ENCODE measurements at regions not wholly inside any gene's neighbourhood (a gene's known extent, or its start where the extent isn't known, plus 50 kb on each side); places are given as distances from the start of the nearest gene placed in this dataset.

DNA sequence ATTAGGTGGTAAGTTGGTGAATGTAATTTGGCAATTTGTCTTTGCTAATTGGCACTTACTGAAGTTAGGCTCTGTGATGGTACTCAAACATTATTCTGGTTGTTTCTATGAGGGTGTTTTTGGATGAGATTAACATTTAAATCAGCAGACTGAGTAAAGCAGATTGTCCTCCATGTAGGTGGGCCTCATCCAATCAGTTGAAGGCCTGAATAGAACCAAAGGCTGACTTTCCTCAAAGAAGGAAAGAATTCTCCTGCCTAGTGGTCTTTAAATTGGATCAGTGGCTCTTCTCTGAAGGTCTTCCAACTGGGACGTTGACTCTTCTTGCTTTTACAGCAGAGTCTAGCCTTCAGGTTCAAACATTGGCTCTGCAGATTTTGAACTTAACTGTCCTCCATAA is 278.3 kb downstream of the KIF20B start:
- Histone ChIP-seq H3K14ac (ENCODE audit: low read length) (no peak overlapping the region), H3K9ac (ENCODE audit: low read depth, low read length, poor library complexity) (no peak overlapping the region), H4K8ac (ENCODE audit: low read depth, low read length) (no peak overlapping the region), H2AFZ (ENCODE audit: low read length) (no peak overlapping the region), H2BK120ac (ENCODE audit: low read depth, low read length) (no peak overlapping the region), H3K4me1 (ENCODE audit: control insufficient read depth in 2 of 2, insufficient read depth in 1 of 2, low read depth in 1 of 2, low read length in 2 of 2) (no peaks in the 10 kb centered on the region), H3K9me3 (replicated peaks in 1 of 2; ENCODE audit: control insufficient read depth in 2 of 2, insufficient read depth in 1 of 2, low read depth in 1 of 2, low read length in 2 of 2) (no peaks in the 10 kb centered on the region), H3K4ac (ENCODE audit: low read length) (no peak overlapping the region), H3K18ac (ENCODE audit: low read length) (no peak overlapping the region), H3K23ac (ENCODE audit: low read depth, low read length, poor library complexity) (no peak overlapping the region), H3K79me1 (ENCODE audit: low read depth, low read length) (no peaks in the 10 kb centered on the region), H3K4me3 (ENCODE audit: low read length in 2 of 2) (no peak overlapping the region), H3K4me2 (ENCODE audit: insufficient read depth, low read length, poor library complexity, severe bottlenecking) (no peak overlapping the region), H2BK5ac (ENCODE audit: low read length) (no peak overlapping the region), H2BK12ac (ENCODE audit: low read length) (no peak overlapping the region), H4K91ac (ENCODE audit: low read depth, low read length, poor library complexity) (no peak overlapping the region), H3K36me3 (replicated peaks in 1 of 2; ENCODE audit: control insufficient read depth in 2 of 2, insufficient read depth in 2 of 2, low read length in 2 of 2) (no peaks in the 10 kb centered on the region), H2BK15ac (ENCODE audit: low read length) (no peak overlapping the region), H3K27me3 (ENCODE audit: control insufficient read depth in 3 of 3, insufficient read depth in 3 of 3, low read depth in 1 of 3, low read length in 3 of 3) (no peaks in the 10 kb centered on the region), H3K27ac (replicated peaks; ENCODE audit: low read length) (no peak overlapping the region), H2AK5ac (ENCODE audit: low read depth, low read length) (no peak overlapping the region)
- DNase-seq (ENCODE audit: low spot score): no peak
- no CpG with 5 or more reads among the region's 1 CpG for WGBS, 2 donors (ENCODE audit: extremely low coverage in 2 of 2, insufficient read length in 2 of 2, insufficient replicate concordance in 1 of 2)

DNA sequence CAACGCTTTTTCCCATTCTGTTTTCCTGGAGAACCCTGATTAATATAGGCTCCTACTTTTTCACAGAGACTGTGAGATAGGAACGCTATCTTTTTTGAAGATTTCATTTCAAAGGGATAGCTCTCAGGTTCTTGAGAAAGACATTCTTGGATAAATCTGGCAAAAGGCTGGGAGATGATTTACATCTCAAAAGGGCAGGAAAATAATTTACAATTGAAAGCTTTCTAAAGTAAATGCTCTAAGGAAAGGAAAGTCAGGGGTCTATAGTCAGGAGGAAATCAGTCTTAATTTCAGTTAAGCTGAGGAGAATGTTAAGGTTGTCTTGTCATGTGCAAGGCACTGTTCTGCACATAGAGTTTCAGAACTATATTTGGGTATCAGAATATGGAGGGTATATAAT is 278.8 kb downstream of the KIF20B start:
- no peak overlapping the region for H2AFZ ChIP-seq (ENCODE audit: low read length)
- no peak overlapping the region for H3K14ac ChIP-seq (ENCODE audit: low read length)
- H3K4me2 ChIP-seq (ENCODE audit: insufficient read depth, low read length, poor library complexity, severe bottlenecking): no peak overlapping the region
- H3K9me3 ChIP-seq (replicated peaks in 1 of 2; ENCODE audit: control insufficient read depth in 2 of 2, insufficient read depth in 1 of 2, low read depth in 1 of 2, low read length in 2 of 2): no peaks in the 10 kb centered on the region
- no peak overlapping the region for H2BK120ac ChIP-seq (ENCODE audit: low read depth, low read length)
- DNase-seq (ENCODE audit: low spot score): no peak
- no peak overlapping the region for H2AK5ac ChIP-seq (ENCODE audit: low read depth, low read length)
- H3K23ac ChIP-seq (ENCODE audit: low read depth, low read length, poor library complexity): no peak overlapping the region
- H3K4me1 ChIP-seq (ENCODE audit: control insufficient read depth in 2 of 2, insufficient read depth in 1 of 2, low read depth in 1 of 2, low read length in 2 of 2): no peaks in the 10 kb centered on the region
- no peak overlapping the region for H3K27ac ChIP-seq (replicated peaks; ENCODE audit: low read length)
- no peaks in the 10 kb centered on the region for H3K27me3 ChIP-seq (ENCODE audit: control insufficient read depth in 3 of 3, insufficient read depth in 3 of 3, low read depth in 1 of 3, low read length in 3 of 3)
- no peak overlapping the region for H3K9ac ChIP-seq (ENCODE audit: low read depth, low read length, poor library complexity)
- H3K79me1 ChIP-seq (ENCODE audit: low read depth, low read length): no peaks in the 10 kb centered on the region
- no peak overlapping the region for H3K4me3 ChIP-seq (ENCODE audit: low read length in 2 of 2)
- H2BK12ac ChIP-seq (ENCODE audit: low read length): no peak overlapping the region
- no peaks in the 10 kb centered on the region for H3K36me3 ChIP-seq (replicated peaks in 1 of 2; ENCODE audit: control insufficient read depth in 2 of 2, insufficient read depth in 2 of 2, low read length in 2 of 2)
- WGBS, 2 donors (ENCODE audit: extremely low coverage in 2 of 2, insufficient read length in 2 of 2, insufficient replicate concordance in 1 of 2): no CpG with 5 or more reads among the region's 2 CpGs
- H3K4ac ChIP-seq (ENCODE audit: low read length): no peak overlapping the region
- H4K91ac ChIP-seq (ENCODE audit: low read depth, low read length, poor library complexity): no peak overlapping the region
- H2BK15ac ChIP-seq (ENCODE audit: low read length): no peak overlapping the region
- no peak overlapping the region for H2BK5ac ChIP-seq (ENCODE audit: low read length)
- H3K18ac ChIP-seq (ENCODE audit: low read length): no peak overlapping the region
- H4K8ac ChIP-seq (ENCODE audit: low read depth, low read length): no peak overlapping the region

DNA sequence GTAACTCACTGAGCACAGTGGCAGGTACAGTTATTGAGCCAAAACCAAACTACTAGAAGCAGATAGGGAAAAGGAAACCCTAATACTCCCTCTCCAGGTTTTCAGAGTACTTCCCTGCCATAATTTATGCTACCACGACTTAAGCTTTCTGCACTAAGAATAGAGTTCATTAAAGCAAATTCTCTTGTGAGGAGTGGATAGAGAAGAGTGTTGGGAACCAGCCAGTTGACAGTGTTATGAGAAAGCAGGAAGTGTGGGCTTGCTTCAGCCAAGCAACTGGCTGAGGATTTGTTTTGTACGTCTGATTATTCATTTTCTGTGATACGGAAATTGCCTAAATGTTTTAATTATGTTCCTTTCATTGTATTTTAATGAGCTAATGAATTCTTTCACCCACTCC is 280.5 kb downstream of the KIF20B start:
- H3K9ac ChIP-seq (ENCODE audit: low read depth, low read length, poor library complexity): no peak overlapping the region
- DNase-seq (ENCODE audit: low spot score): no peak
- H3K14ac ChIP-seq (ENCODE audit: low read length): no peak overlapping the region
- no peak overlapping the region for H4K8ac ChIP-seq (ENCODE audit: low read depth, low read length)
- H2AK5ac ChIP-seq (ENCODE audit: low read depth, low read length): no peak overlapping the region
- no peak overlapping the region for H2BK5ac ChIP-seq (ENCODE audit: low read length)
- H3K4ac ChIP-seq (ENCODE audit: low read length): no peak overlapping the region
- H4K91ac ChIP-seq (ENCODE audit: low read depth, low read length, poor library complexity): no peak overlapping the region
- H3K27ac ChIP-seq (replicated peaks; ENCODE audit: low read length): no peak overlapping the region
- no peaks in the 10 kb centered on the region for H3K36me3 ChIP-seq (replicated peaks in 1 of 2; ENCODE audit: control insufficient read depth in 2 of 2, insufficient read depth in 2 of 2, low read length in 2 of 2)
- no peak overlapping the region for H3K23ac ChIP-seq (ENCODE audit: low read depth, low read length, poor library complexity)
- H3K79me1 ChIP-seq (ENCODE audit: low read depth, low read length): no peaks in the 10 kb centered on the region
- H2BK12ac ChIP-seq (ENCODE audit: low read length): no peak overlapping the region
- no peaks in the 10 kb centered on the region for H3K9me3 ChIP-seq (replicated peaks in 1 of 2; ENCODE audit: control insufficient read depth in 2 of 2, insufficient read depth in 1 of 2, low read depth in 1 of 2, low read length in 2 of 2)
- H2BK120ac ChIP-seq (ENCODE audit: low read depth, low read length): no peak overlapping the region
- H3K4me2 ChIP-seq (ENCODE audit: insufficient read depth, low read length, poor library complexity, severe bottlenecking): no peak overlapping the region
- no CpG with 5 or more reads among the region's 3 CpGs for WGBS, 2 donors (ENCODE audit: extremely low coverage in 2 of 2, insufficient read length in 2 of 2, insufficient replicate concordance in 1 of 2)
- no peaks in the 10 kb centered on the region for H3K27me3 ChIP-seq (ENCODE audit: control insufficient read depth in 3 of 3, insufficient read depth in 3 of 3, low read depth in 1 of 3, low read length in 3 of 3)
- H2AFZ ChIP-seq (ENCODE audit: low read length): no peak overlapping the region
- no peak overlapping the region for H3K4me3 ChIP-seq (ENCODE audit: low read length in 2 of 2)
- H2BK15ac ChIP-seq (ENCODE audit: low read length): no peak overlapping the region
- H3K18ac ChIP-seq (ENCODE audit: low read length): no peak overlapping the region
- no peaks in the 10 kb centered on the region for H3K4me1 ChIP-seq (ENCODE audit: control insufficient read depth in 2 of 2, insufficient read depth in 1 of 2, low read depth in 1 of 2, low read length in 2 of 2)

DNA sequence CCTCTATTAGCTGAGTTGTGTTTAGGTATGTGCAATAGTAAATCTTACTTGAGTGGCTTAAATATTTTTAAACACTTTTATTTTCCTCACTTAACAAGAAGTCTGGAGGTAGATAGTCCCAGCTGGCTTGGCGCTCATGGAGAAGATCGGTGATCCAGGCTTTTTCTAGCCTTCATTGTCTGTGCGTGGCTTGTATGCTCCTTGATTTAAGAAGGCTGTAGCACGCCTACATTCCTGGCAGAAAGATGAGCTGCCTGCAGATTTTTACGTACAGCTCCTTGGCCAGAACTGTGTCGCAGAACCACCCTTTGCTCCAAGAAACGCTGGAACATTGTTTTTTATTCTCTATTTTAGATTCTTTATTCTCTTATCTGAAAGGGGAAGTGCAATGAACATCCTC is 284.1 kb downstream of the KIF20B start:
- no peak overlapping the region for H2BK12ac ChIP-seq (ENCODE audit: low read length)
- H3K27ac ChIP-seq (replicated peaks; ENCODE audit: low read length): no peak overlapping the region
- no peak overlapping the region for H2BK120ac ChIP-seq (ENCODE audit: low read depth, low read length)
- no peaks in the 10 kb centered on the region for H3K9me3 ChIP-seq (replicated peaks in 1 of 2; ENCODE audit: control insufficient read depth in 2 of 2, insufficient read depth in 1 of 2, low read depth in 1 of 2, low read length in 2 of 2)
- H4K91ac ChIP-seq (ENCODE audit: low read depth, low read length, poor library complexity): no peak overlapping the region
- no peak overlapping the region for H2AFZ ChIP-seq (ENCODE audit: low read length)
- H2AK5ac ChIP-seq (ENCODE audit: low read depth, low read length): no peak overlapping the region
- H3K27me3 ChIP-seq (ENCODE audit: control insufficient read depth in 3 of 3, insufficient read depth in 3 of 3, low read depth in 1 of 3, low read length in 3 of 3): no peaks in the 10 kb centered on the region
- H3K4me3 ChIP-seq (ENCODE audit: low read length in 2 of 2): no peak overlapping the region
- H3K4me1 ChIP-seq (ENCODE audit: control insufficient read depth in 2 of 2, insufficient read depth in 1 of 2, low read depth in 1 of 2, low read length in 2 of 2): no peaks in the 10 kb centered on the region
- no peak overlapping the region for H3K4ac ChIP-seq (ENCODE audit: low read length)
- H3K18ac ChIP-seq (ENCODE audit: low read length): no peak overlapping the region
- no peak overlapping the region for H3K14ac ChIP-seq (ENCODE audit: low read length)
- WGBS, 2 donors (ENCODE audit: extremely low coverage in 2 of 2, insufficient read length in 2 of 2, insufficient replicate concordance in 1 of 2): no CpG with 5 or more reads among the region's 7 CpGs
- H3K9ac ChIP-seq (ENCODE audit: low read depth, low read length, poor library complexity): no peak overlapping the region
- H2BK15ac ChIP-seq (ENCODE audit: low read length): no peak overlapping the region
- no peak overlapping the region for H2BK5ac ChIP-seq (ENCODE audit: low read length)
- H4K8ac ChIP-seq (ENCODE audit: low read depth, low read length): no peak overlapping the region
- no peak for DNase-seq (ENCODE audit: low spot score)
- no peak overlapping the region for H3K23ac ChIP-seq (ENCODE audit: low read depth, low read length, poor library complexity)
- H3K36me3 ChIP-seq (replicated peaks in 1 of 2; ENCODE audit: control insufficient read depth in 2 of 2, insufficient read depth in 2 of 2, low read length in 2 of 2): no peaks in the 10 kb centered on the region
- no peak overlapping the region for H3K4me2 ChIP-seq (ENCODE audit: insufficient read depth, low read length, poor library complexity, severe bottlenecking)
- H3K79me1 ChIP-seq (ENCODE audit: low read depth, low read length): no peaks in the 10 kb centered on the region

Measured in neuronal stem cell (in vitro differentiated cells).